NCI-H774 (cell line): ENCODE measurements at regions not wholly inside any gene's neighbourhood (a gene's known extent, or its start where the extent isn't known, plus 50 kb on each side); places are given as distances from the start of the nearest gene placed in this dataset.

Experiments
- DNase-seq: peaks from one replicate; lab custom pipeline; 2025; lab: John Stamatoyannopoulos, UW

DNA sequence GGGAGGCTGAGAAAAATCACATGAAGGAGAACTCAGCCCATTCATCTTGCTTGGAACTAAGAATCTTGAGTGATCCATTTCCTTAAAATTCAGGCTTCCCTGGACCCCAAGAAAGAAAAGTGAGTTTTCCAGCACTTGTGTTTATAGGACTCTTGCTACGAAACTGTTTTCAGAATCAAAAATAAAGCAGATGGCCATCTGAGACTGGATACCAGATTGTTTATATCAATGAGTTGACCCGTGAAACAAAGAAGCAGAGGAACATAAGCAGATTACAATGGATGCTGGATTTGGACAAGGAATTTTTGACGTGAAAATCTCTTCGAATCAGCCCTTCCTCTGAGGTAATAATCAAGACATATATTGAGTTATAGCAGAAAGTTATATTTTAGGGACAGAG lies 223.2 kb downstream of the SYK start:
- no peak for DNase-seq

DNA sequence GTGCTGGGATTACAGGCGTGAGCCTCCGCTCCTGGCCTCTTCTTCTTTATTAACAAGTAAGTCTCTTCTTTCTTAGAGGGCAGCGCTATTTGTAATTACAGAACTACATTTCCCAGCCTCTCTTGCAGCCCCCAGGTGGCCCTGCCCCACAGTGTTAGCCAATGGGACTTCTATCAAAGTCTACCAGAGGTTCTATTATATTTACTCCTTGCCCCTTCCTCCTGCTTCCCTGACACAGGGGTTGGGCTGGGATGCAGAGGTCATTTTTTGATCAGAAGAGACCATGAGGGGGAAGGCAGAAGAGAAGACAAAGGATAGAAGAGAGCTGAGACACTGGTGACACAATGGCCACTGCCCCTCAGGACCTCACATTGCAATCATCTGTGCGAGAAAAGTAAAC lies 224.2 kb downstream of the SYK start:
- no peak for DNase-seq

DNA sequence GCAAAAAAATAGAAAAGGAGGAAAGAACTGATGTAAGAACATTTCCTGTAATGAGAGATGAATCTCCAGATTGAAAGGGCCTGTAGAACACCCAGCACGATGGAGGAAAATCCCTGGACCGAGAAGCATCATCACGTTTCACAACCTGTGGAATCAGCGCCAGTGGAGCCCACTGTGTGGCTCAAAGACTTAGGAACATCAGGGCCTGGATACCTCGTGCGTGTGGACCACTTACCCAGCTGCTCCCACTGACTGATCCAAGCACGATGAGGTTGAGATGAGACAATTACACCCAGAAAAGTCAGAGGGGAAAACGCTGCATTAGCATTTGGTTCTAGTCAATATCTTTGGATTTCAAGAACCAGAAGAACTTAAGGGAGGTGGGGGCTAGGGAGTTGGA lies 224.6 kb downstream of the SYK start:
- no peak for DNase-seq

DNA sequence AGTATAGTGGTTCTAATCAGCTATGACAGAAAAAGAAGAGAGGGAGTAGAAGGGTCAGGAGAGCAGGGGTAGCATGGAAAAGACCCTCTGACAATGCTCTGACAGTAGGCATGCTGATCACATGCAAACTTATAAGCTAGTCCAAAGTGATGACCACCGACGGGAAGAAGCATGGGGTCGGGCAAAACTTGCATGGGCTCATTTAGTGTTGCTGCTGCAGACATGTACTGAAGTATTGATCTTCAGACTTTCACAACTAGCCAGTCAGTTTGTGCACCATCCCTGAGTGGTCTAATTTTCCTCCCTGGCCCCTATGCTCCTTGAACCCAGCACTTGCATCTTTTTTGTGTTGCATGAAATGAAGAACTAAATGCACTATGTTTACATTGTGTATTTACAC lies 225.4 kb downstream of the SYK start:
- DNase-seq = no peak

DNA sequence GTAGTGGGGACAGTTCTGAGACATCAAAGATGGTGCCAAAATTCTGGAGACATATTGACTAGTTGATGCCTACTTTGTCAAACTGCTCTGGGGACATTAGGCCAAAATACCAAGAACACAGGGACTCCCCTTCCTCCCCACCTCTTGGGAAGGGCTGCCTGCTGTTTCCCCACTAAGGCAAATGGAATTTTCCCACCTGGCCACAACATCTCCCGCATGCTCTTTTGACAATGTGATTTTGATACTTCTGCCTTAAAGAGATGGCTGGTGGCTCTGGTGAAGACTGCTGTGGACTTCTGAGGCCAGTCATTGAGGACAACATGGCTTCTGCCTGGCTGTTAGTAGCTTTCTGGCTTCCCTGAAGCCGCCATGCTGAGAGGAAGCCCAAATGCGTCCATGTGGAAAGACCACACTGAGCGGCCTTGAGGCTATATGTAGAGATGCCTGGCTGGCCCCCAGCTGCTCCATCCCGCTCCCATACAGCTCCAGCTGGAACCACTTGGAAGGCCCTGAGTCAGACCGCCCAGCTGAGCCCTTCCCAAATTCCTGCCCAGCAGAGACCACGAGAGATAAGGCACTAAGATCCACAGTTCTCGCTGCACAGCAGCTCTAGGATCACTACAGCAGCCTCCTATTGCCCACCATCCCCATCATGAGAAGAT lies 226.7 kb downstream of the SYK start:
- no peak for DNase-seq

DNA sequence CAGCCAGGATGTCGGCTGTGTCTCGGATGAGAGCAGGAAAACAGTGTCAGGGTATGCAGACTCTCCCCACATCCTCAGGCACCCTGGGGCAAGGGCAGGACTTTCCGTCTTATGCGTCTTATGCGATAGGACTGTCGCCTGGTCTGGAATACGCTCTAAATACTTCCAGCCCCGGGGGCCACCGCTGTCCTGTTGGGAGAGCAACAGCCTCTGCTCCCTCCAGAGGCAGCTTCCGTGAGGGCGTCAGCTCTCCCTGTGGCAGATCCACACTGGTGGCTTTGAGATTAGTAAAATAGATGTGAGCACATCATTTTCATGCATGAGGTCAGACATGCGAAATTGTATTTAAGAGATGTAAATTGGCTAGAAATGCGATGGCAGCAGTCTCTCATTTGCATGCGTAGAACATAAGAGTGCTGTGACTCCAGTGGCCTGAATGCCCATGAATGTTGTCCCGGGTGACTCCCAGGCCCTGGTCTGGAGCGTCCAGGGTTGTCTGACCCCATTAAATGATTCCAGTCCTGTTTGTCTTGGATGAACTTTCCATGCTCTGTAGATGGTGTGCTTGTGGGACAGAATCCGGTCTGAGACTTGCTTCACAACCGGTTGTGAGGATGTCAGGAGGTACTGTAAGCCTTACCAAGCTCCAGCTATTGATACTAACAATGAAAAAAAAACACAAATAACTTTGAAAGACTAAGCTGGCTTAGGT lies 228.2 kb downstream of the SYK start:
- DNase-seq = no peak

DNA sequence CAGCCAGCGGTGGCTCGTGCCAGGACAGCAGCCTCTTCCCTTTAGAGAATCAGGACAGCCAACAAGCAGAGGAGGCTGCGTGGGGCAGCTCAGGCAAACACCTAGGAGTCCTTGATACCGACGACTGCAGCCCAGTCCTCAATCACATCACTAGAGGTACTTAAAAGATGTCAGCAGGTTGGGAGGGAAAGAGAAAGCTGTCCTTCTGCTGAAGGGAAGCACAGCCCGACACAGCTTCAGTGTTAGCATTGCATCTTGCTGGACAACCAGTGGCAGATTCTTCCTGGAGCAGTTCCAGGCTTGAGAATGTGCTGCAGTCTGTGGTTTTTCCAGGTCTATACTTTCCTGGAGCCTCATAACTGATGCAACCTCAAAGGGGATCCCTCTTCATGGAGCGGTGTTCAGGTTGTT lies 230.5 kb downstream of the SYK start:
- no peak for DNase-seq

DNA sequence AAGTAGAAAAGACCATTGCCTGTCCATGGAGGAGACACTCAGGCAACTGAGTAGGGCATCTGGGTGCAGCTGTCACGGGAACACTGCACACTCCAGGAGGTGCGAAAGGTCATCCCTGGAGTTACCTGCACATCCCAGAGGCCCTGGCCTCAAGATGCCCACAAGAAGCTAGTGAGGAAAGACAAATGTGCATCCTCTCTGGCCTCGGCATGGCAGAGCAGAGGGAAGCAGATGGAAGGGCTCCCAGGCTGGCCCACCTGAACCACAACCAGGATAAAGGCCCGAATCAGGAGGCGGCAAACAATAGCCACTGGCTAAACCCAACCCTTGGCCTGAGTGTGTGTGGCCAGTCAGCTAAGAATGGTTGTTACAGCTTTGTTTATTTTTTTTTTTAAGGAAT lies 231.7 kb downstream of the SYK start:
- DNase-seq = no peak

DNA sequence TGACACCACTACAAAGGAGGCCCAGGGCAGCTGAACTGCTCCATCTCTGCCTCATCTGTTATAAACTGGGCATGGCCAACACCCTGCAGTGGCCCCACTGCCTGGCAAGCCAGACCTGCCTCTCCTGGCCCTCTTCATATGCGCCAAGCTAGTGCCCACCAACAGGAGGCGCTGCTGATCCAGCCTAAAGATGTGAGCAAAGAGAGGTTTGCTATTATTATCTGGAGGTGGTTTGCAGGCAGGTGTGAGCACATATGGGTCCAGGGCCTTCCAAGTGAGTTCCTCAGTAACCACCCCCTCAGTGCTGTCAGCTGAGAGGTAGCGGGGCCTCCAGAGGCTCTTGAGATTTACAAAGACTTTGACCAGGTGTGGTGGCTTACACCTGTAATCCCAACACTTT lies 232.2 kb downstream of the SYK start:
- DNase-seq = no peak

DNA sequence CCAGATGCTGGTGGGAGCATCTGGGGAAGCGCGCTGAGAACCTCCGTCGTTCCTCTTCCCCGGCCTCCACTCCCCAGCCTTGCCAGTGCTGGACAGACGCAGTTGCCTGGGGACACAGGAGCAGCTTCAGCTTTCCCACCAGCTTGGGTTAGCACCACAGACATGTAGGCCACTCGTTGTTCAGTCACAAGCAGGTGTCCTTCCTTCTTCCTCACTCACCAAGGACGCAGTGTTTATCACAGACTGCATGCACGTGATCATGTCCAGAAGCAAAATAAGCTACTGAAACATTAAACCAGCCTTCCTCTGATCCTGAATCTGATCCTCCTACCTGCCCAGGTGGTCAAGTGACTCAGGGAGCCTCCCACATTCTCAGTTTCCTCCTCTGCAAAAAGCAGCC lies 232.9 kb downstream of the SYK start:
- no peak for DNase-seq

DNA sequence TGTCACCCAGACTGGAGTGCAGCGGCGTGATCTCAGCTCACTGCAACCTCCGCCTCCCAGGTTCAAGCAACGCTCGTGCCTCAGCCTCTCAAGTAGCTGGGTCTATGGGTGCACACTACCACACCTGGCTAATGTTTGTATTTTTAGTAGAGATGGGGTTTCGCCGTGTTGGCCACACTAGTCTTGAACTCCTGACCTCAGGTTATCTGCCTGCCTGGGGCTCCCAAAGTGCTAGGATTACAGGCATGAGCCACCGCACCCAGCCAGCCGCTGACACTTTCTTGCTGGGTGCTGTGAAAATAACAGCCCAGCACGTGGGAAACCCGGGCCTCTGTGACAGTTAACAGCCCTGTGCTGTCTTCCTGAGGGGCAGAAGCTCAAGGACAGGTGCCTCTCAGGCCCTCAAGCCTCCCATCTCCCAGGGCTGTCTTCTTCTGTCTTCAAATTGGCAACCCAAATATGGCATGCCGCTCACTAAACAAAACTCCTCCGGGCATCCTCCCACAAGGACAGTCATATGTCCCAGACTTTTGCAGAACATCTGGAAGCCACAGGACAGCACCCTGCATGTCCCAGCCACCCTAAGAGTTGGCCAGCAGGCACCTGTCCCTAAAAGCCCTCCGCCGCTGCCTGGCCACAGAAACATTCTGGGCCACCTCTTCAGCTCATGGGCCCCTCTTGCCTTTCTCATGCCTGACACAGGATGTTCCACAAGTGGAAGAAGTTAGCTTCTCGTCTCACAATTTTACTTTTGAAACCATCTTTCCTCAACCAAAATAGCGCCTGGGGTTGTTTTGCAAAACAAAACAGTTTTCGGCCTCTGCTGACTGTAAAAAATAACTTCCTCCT lies 233.6 kb downstream of the SYK start:
- DNase-seq = no peak

DNA sequence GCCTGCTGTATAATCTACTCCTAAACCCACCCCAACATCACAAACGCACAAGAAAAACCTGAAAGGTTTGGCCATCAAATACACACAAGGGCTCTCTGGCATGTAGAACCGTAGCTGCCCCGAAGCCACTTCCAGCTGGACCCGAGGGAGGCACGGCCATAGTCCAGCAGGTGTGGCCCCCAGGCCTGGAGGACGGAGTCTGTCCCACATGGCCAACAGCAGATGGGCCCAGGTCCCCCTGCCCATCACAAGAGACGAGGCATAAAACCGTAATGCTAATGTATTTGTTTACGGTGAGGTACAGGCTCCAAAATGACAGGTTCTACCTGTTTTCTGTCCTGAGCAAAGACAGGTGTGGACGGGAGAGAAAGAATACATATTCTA lies 234.2 kb downstream of the SYK start:
- no peak for DNase-seq

DNA sequence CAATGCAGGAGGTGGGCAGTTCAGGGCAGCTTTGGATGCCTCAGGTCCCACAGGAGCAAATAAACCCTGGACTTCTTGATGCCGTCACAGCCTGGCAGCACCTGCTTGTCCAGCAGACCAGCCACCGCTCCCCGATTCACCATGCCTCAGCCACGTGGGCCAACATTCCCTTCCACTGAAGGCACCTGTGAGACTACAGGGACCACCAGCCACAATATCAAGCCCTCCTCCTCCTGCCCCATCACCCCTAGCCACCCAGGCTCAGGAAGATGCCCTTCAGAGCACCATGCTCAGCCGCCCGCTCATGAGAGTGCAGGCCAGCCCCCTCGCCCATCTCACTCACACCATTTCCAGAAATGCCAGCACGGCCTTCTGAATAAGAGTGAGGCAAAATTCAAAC lies 234.7 kb downstream of the SYK start:
- DNase-seq = no peak

DNA sequence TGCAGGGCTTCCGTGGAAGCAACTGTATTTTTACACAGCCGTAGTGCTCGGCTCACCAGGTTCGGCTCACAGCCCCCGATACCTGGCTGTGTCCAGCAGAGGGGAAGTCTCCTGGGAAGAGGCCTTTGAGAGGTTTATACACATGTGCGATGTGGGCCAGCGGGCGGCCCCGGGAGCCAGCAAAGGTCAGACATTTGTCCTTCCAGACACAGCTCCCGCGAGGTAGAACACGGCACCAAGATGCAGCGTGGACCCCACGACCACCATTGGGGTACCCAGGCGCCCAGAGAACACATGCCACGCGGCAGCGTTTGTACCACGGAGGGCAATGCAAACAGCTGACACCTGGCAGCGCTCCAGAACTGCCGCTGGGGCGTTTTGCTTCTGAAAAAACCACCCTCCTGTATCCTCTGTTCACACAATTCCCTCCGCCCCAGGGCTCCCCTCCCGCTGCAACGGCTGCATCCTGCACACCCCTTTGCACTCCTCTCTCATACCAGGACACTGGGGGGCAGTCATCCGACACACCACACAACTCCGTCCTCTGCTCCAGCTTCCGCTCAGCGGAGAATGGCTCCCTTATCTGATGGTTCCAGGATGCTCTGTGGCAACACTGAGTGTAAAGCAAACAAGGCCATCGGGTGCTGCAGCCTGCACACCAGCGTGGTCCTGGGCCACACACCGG lies 235.3 kb downstream of the SYK start:
- DNase-seq = peak; percentile 47

DNA sequence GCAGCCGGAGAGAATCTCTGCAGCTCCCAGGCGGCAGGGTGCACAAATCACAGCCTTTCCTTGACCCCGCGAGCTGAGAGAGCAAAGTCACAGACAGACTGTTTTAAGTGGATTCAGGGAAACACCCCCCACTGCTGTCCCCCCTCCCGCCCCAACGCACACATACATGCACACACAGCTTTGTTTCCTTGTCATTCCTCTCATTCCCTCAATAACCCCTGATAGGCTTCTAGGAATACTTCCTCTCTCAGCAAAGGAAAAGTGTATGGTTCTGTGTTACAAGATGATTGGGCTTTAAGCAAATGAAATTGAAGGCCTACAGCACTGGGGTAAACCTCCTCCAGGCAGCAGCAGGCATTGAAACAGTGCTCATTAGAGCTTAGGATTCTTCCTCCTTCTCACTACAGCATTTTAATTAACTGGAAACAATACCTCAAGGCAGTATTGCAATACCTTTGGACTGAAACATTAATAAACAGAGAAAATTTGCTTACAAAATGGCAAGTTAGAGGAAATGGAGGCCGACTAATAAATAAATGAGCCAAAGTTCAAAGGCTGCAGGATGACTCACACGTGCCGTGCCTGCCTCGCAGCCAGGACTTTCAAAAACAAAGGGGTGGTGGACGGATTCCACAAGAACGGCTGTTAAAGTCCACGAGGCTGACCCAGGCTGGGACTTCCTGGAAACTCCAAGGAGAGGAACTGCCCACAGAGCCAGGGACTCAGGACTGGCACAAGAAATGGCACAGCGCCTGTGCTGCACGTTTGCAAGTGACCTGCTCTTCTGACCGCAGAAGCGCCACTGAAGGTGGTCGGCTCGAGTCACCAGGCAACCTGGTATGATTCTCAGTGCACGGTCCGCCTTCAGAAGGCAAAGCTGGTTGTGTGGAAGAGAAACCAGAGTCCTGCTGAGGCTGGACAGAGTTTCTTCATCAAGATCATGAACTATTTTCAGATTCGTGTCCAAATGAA lies 236.2 kb downstream of the SYK start:
- DNase-seq = no peak

DNA sequence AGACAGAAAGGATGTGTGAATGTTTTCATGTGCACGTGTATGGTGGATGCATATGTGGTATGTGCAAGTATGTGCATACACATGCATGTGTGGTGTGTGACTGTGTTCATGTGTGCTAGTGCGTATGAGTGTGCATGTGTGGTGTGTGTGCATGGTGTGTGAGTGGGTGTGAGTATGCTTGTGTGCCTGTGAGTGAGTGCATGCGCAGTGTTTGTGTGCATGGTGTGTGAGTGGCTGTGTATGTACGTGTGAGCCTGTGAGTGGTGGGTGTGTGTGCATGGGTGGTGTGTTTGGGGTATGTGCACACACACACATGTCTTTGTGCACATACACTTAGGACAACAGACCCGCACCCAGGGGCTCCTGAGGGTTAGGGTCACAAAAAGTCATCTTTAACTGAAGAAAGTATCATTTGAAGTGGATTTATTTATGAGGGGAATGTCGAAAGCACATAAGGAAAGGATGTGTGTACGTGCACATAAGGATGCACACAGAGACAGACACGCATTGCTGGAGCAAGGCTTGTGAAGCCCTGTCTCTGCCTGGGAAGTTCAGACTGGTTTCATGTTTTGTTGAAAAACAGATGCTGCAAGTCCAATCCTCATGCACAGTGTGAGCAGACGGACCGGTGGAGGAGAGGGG lies 237.0 kb downstream of the SYK start:
- DNase-seq = no peak

DNA sequence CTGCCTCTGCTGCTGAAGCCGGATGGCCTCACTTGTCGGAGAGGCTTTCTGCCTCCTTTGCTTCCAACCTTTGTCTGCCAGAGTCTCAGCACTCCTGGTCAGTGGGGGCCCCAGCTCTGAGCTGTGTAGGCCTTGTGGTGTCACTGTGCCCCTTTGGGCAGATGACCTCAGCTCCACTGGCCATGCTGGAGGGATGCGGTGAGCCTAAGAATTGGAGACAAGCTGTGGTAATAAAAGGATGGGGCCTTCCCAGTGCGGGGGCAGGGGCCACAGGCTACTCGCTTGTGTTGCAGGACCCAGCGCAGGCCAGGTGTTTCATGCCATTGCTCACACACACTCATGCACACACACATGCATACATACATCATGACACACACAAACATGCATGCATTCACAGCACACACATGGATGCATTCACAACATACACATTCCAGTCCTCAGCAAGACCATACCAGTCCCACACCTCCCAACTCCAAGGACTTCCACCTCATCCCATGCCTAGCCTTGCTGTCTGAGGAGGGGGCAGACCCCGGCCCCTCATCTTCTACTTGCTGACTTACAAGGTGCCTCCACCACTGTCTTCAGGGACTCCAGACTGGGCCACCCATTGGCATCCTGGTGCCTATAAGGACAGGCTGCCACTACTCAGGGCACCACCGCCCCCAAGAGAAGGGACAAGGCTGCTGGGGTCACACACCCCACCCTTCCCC lies 237.7 kb downstream of the SYK start:
- DNase-seq = no peak

DNA sequence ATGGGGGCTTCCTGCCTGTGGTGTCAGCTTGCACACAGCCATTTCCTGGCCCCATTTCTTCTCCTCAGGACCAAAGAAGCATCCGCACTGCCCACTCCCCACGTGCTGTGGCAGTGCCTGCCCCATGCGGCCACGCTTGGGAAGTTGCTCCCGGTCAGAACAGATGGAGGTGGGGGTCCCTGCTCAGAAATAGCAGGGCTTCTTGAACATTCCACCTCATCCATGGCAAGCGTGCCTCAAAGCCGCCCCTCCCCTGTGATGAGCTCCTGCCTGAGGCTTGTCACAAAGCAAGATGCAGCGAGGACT lies 238.2 kb downstream of the SYK start:
- no peak for DNase-seq

DNA sequence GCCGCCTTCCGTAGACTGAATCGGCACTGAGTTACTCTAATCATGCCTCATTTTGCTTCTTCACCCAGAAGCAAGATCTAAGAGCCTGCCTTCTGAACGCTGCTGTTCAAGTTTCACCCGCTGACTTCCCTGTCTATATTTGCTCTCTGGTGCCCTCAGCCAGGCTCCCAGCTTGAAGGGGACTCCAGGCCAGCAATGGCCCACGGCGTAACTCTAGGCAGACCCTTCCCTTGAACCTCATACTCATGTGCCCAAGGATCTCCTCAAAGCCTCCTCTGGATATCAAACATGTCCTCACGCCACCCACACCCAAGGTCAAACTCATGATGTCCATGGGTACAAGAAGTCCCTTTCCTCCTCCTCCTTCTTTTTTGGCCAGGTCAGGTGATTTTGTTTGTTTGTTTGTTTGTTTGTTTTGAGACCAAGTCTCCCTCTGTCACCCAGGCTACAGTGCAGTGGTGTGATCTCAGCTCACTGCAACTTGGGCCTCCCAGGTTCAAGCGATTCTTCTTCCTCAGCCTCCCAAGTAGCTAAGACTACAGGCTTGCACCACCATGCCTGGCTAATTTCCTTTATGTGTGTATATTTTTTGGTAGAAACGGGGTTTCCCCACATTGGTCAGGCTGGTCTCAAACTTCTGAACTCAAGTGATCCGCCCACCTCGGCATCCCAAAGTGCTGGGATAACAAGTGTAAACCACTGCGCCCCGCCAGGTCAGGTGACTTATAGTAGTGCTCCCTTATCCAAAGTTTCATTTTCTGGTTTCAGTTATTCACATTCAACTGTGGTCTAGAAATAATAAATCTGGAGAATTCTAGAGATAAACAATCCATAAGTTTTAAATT lies 239.0 kb downstream of the SYK start:
- DNase-seq = no peak

DNA sequence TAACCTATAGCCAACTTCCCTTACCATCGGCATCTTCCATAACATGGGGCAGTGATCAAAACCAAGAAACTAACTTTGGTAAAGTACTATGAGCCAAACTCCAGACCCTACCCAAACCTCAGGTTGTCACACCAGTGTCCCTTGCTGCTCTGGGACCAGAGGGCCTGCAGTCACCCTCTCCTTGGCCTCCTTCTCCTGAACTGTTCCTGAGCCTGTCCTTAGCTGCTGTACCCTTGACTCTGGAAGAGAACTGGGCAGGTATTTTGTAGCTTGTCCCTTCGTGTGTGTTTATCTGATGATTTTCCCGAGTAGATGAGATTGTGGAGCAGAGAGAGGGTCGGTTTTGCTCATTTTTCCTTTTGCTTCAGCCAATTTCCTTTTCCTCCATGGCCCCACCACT lies 240.4 kb downstream of the SYK start:
- no peak for DNase-seq
